GM21717 (cell line): ENCODE measurements at regions not wholly inside any gene's neighbourhood (a gene's known extent, or its start where the extent isn't known, plus 50 kb on each side); places are given as distances from the start of the nearest gene placed in this dataset.
"Not testable (repeated sequence)": the region's sequence is repeated elsewhere in the genome, so short reads cannot be mapped to it uniquely, and the experiment has no call there.

Source experiments
- ATAC-seq: cut with Tn5 transposase; IDR thresholded peaks from one replicate; pipeline ENCODE4 v1.9.1; 2021; ENCODE audit warnings: mild to moderate bottlenecking, moderate library complexity; ENCODE audit not compliant: unreplicated experiment

GRCh38 chr1:104136621-104137020 is 386.9 kb downstream of the AMY1C start:
- ATAC-seq = no peak

GRCh38 chr1:104156738-104157137 is 407.0 kb downstream of the AMY1C start:
- ATAC-seq = no peak

DNA sequence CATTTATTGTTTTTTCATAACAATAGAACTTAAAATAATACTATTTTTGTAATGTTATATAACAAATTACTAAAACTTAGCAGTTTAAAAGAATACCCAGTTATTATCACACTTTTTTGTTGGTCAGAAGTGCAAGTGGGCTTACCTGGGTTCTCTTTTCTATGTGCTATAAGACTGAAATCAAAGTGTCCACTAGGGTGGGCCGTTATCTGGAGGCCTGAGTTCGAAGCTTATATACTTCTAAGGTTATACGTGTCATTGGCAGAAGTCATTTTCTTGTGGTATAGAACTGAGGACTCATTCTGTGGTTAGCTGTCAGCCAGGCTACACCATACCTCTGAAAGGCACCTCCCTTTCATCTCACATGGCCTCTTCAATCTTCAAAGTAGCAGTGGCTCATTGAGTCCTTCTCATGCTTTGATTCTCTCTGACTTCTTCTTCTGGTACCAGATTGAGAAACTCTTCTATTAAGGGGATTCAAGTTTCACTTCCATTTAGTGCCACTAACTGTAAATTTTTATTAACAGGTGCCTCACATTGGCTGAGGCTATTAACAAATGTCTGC is 414.3 kb downstream of the AMY1C start:
- no peak for ATAC-seq

GRCh38 chr1:104172243-104172681 is 422.6 kb downstream of the AMY1C start:
- ATAC-seq = no peak

DNA sequence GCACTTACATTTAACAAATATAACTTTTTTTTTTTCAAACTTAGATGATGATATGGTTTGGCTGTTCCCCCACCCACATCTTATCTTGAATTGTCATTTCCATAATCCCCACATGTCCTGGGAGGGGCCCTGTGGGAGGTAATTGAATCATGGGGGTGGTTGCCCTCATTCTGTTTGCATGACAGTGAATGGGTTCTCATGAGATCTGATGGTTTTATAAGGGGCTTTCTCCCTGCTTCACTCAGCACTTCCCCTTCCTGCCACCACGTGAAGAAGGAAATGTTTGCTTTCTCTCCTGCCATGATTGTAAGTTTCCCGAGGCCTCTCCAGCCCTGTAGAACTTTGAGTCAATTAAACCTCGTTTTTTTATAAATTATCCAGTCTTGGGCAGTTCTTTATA is 432.6 kb downstream of the AMY1C start:
- no peak for ATAC-seq

GRCh38 chr1:104189207-104189606 is 439.5 kb downstream of the AMY1C start:
- no peak for ATAC-seq

DNA sequence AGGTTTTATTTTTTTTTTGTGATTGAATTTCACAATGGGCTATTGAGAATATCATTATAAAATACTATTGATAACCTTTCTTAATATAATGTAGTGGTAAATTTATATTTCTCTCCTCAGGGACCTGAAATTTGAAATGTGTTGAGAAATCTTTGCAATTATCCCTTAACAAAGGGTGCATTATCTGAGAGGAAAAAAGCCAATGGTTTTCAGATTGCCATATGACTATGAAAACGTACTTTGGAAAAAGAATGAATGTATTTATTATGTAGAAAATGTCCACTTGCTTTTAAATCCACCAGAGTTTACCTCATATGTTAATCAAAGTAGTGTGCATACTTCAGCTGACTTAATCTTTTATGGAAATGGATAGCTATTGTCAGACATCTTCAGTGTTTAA is 441.1 kb downstream of the AMY1C start:
- no peak for ATAC-seq

DNA sequence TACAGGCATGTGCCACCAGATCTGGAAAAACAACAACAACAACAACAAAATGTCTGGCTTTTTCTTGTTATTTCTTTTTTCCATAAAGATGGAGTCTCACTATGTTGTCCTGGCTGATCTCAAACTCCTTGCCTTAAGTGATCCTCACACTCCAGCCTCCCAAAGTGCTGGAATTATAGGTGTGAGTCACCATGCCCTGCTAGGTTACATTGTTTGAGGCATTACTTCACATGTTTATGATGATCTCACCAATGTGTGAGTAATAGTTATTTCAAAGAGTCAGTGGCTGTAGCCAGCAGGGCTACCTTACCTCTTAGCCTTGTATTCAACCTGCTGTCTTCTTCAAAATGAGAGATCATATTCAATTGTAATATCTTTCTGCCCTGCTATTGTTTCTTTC is 445.7 kb downstream of the AMY1C start:
- no peak for ATAC-seq

DNA sequence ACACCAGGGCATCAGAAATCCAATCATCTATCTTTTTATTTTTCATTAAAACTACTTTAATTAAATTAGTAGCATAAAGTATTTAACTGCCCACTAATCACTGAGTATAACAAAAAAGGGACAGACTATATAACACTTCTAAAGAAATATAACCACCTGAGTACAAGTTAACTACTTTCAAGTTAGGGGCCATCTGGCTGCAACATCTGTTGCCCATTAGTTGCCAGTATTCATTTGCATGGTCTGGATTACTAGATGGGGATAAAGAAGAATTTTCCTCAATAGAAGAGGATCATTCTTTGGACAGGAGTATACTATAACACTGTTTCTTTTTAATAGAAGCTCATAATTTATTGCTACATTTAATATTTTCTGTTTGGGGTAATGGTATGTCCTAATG is 446.4 kb downstream of the AMY1C start:
- ATAC-seq = no peak

GRCh38 chr1:104197516-104197915 is 447.8 kb downstream of the AMY1C start:
- no peak for ATAC-seq

DNA sequence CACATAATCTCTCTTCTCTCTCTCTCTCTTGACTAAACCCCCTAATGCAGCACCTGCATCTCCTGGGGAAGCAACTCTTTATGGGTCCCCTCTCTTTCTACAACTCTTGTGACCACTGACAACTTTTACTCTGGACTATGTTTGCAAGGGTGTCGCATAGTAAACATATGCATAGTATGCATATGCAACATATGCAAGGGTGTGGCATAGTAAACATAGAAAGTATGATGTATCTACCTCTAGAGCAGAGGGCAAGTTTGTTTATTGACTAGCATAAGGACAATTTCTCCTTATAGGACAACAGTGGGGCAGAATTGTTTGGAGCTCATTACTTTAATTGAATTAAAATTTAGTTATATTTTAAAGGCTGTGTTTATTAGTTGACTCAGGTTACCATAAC is 462.5 kb downstream of the AMY1C start:
- no peak for ATAC-seq

DNA sequence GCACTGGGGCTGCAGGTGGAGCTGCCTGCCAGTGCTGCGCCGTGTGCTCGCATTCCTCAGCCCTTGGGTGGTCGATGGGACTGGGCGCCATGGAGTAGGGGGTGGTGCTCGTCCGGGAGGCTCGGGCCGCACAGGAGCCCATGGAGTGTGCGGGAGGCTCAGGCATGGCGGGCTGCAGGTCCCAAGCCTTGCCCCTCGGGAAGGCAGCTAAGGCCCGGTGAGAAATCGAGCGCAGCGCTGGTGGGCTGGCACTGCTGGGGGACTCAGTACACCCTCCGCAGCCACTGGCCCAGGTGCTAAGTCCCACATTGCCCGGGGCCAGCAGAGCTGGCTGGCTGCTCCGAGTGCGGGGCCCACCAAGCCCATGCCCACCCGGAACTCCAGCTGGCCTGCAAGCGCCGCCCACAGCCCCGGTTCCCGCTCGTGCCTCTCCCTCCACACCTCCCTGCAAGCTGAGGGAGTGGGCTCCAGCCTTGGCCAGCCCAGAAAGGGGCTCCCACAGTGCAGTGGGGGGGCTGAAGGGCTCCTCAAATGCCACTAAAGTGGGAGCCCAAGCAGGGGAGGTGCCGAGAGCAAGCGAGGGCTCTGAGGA is 467.8 kb downstream of the AMY1C start:
- ATAC-seq = not testable (repeated sequence)

DNA sequence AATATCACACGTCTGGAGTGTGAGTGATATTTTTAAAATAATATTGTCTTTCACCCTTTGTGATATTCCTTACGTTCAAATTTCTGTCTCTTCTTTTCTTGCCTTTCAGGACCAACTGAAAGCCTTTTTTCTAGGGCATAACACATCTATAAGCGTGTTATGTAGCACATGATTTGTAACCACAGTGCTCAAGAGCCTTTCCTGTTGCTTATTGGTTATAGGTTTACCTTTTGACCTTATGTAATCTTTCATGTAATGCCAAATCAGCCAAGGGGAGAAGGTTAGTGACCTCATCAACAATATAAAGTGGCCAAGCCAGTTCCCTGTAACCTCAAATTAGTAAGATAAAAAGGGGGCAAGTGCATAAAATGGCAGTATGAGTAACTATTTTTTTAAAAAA is 480.2 kb downstream of the AMY1C start:
- no peak for ATAC-seq

GRCh38 chr1:104231676-104232075 is 482.0 kb downstream of the AMY1C start:
- no peak for ATAC-seq

DNA sequence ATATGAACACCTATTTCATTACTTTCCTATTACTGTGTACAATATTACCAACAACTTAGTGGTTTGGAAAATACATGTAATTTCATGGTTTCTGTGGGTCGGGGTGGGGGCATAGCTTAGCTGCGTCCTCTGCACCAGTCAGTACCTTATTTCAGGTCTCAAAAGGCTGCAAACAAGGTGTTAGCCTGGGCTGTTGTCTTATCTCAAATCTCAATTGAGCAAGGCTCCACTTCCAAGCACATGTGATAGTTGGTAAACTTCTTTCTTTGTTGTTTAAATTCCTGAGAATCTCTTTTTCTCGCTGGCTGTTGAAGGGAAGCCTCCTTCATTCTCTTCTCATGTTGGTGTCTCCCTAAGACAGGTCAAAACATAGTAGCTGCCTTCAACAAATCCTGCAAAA is 485.4 kb downstream of the AMY1C start:
- no peak for ATAC-seq

GRCh38 chr1:104238991-104239390 is 489.3 kb downstream of the AMY1C start:
- ATAC-seq = no peak

DNA sequence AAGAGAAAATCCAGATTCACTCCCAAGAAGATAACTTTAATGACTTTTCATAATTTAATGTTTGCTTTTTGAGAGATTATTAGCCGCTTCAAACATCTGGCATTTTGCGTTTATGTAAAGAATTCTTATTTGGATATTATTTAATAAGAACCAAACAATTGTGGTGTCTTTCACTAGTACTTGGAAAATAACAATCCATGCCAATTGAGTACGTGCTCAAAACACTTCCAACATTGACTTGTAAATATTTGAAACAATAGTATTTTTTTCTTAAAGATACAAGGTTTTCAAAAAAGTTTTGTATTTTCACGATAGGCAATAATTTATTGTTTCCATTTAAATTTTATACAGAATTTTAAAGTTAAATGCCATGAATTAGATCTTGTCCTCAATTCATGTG is 498.7 kb downstream of the AMY1C start:
- ATAC-seq = no peak

DNA sequence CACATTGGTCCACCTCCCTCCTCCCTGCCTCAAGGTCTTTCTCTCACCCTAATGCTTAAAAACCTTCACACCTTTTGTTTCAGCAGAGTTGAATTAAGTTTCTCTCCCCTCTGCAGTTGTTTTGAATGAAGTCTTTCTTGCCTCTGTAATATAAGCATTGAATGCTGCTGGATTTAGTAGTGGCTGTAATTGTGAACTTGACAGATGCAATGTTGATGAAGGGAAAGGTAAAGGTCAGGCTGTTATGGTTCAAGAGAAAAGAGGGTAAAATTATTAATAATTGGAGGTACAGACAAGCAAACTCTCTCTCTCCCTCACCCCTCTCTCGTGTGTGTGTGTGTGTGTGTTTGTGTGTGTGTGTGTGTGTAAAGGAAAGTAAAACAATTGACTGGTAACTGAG is 509.8 kb downstream of the AMY1C start:
- ATAC-seq = no peak

DNA sequence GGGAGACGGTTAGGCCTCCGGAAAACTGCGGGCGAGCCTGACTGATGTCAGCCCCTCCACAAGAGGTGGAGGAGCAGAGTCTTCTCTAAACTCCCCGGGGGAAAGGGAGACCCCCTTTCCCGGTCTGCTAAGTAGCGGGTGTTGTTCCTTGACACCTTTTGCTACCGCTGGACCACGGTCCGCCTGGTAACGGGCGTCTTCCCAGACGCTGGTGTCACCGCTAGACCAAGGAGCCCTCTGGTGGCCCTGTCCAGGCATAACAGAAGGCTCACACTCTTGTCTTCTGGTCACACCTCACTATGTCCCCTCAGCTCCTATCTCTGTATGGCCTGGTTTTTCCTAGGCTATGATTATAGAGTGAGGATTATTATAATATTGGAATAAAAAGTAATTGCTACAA is 513.4 kb downstream of the AMY1C start:
- not testable (repeated sequence) for ATAC-seq

GRCh38 chr1:104264521-104264920 is 514.8 kb downstream of the AMY1C start:
- ATAC-seq = no peak

GRCh38 chr1:104265163-104265562 is 515.5 kb downstream of the AMY1C start:
- ATAC-seq = no peak

DNA sequence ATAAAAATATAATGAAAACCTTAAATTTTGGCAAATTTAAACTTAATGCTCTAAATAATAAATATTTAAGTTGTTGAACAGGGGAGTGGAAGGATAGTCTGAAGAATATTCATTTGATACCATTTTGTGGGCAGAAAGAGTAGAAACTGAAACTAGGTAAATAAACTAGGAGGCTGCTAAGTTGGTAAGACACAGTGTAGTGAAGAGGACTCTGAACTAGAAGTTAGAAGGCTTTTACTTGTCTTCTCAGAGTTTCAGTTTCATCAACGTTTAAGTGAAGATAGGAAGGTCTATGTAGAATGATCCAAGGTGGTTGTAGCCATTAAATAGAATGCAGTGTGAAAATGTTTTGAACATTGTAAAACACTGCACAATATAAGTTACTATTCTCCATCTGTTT is 516.9 kb downstream of the AMY1C start:
- peak; percentile 67 for ATAC-seq

DNA sequence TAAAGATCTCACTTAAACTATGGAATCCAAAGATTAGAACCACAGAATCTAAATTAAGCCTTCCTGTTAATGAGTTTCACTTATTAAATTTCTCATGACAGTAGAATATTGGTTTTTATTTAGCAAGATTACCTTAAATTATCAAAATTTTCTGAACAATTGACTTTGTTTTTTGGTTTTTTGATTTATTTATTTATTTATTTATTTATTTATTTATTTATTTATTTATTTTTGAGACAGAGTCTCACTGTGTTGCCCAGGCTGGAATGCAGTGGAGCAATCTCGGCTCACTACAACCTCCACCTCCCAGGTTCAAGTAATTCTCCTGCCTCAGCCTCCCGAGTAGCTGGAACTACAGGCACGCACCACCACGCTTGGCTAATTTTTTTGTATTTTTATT is 538.6 kb downstream of the AMY1C start:
- not testable (repeated sequence) for ATAC-seq
